ENCODE measurements at regions not wholly inside any gene's neighbourhood (a gene's known extent, or its start where the extent isn't known, plus 50 kb on each side); places are given as distances from the start of the nearest gene placed in this dataset.

- TF ChIP-seq REST (IDR thresholded peaks at IDR 0.05; ENCODE audit: insufficient read depth in 1 of 2, low read depth in 2 of 2, low read length in 2 of 2) (no peak), TAF1 (IDR thresholded peaks at IDR 0.05; ENCODE audit: borderline replicate concordance, insufficient read depth, low read length) (no peak), POLR2AphosphoS5 (IDR thresholded peaks at IDR 0.05; ENCODE audit: low read depth, low read length) (no peak), FOXP2 (optimal IDR thresholded peaks at IDR 0.05; ENCODE audit: borderline replicate concordance, extremely low read depth, extremely low read length, insufficient read depth) (no peak), SIN3A (IDR thresholded peaks at IDR 0.05; ENCODE audit: borderline replicate concordance, insufficient read depth, low read length) (no peak)
Measured at GRCh38 chr4:19780871-19781270, 470.8 kb upstream of the SLIT2 start.

GRCh38 chr4:19776929-19777328 is 474.8 kb upstream of the SLIT2 start:
- TF ChIP-seq REST (IDR thresholded peaks at IDR 0.05; ENCODE audit: insufficient read depth in 1 of 2, low read depth in 2 of 2, low read length in 2 of 2), result no peak

- TF ChIP-seq TAF1 (IDR thresholded peaks at IDR 0.05; ENCODE audit: borderline replicate concordance, insufficient read depth, low read length) (no peak), POLR2AphosphoS5 (IDR thresholded peaks at IDR 0.05; ENCODE audit: low read depth, low read length) (no peak), SIN3A (IDR thresholded peaks at IDR 0.05; ENCODE audit: borderline replicate concordance, insufficient read depth, low read length) (no peak), REST (IDR thresholded peaks at IDR 0.05; ENCODE audit: insufficient read depth in 1 of 2, low read depth in 2 of 2, low read length in 2 of 2) (no peak), FOXP2 (optimal IDR thresholded peaks at IDR 0.05; ENCODE audit: borderline replicate concordance, extremely low read depth, extremely low read length, insufficient read depth) (no peak)
Measured at GRCh38 chr4:19776021-19776459, 475.7 kb upstream of the SLIT2 start.

- TF ChIP-seq FOXP2 (optimal IDR thresholded peaks at IDR 0.05; ENCODE audit: borderline replicate concordance, extremely low read depth, extremely low read length, insufficient read depth) (no peak), SIN3A (IDR thresholded peaks at IDR 0.05; ENCODE audit: borderline replicate concordance, insufficient read depth, low read length) (no peak), POLR2AphosphoS5 (IDR thresholded peaks at IDR 0.05; ENCODE audit: low read depth, low read length) (no peak), REST (IDR thresholded peaks at IDR 0.05; ENCODE audit: insufficient read depth in 1 of 2, low read depth in 2 of 2, low read length in 2 of 2) (no peak), TAF1 (IDR thresholded peaks at IDR 0.05; ENCODE audit: borderline replicate concordance, insufficient read depth, low read length) (no peak)
Measured at GRCh38 chr4:19774690-19775256, 476.9 kb upstream of the SLIT2 start.

GRCh38 chr4:19772581-19772980 is 479.1 kb upstream of the SLIT2 start:
- TF ChIP-seq REST (IDR thresholded peaks at IDR 0.05; ENCODE audit: insufficient read depth in 1 of 2, low read depth in 2 of 2, low read length in 2 of 2) (no peak), FOXP2 (optimal IDR thresholded peaks at IDR 0.05; ENCODE audit: borderline replicate concordance, extremely low read depth, extremely low read length, insufficient read depth) (no peak), TAF1 (IDR thresholded peaks at IDR 0.05; ENCODE audit: borderline replicate concordance, insufficient read depth, low read length) (no peak), POLR2AphosphoS5 (IDR thresholded peaks at IDR 0.05; ENCODE audit: low read depth, low read length) (no peak), SIN3A (IDR thresholded peaks at IDR 0.05; ENCODE audit: borderline replicate concordance, insufficient read depth, low read length) (no peak)

All from PFSK-1 (cell line).